H9 (cell line): ENCODE measurements at regions not wholly inside any gene's neighbourhood (a gene's known extent, or its start where the extent isn't known, plus 50 kb on each side); places are given as distances from the start of the nearest gene placed in this dataset.

ENCODE experiments used
- DNase-seq: peaks from one replicate; pipeline ENCODE4 v3.0.0-alpha.2; 2017
- H2AFZ ChIP-seq: one replicate; pipeline ENCODE4 v1.6.1; 2013; ENCODE audit warnings: mild to moderate bottlenecking, low read length, control low read depth, moderate library complexity
- H2AK5ac ChIP-seq: 2 replicates; pipeline ENCODE4 v1.6.1; 2013; ENCODE audit warnings: low read length, control low read depth, mixed read lengths; ENCODE audit not compliant: insufficient read length
- H2BK120ac ChIP-seq: one replicate; pipeline ENCODE4 v1.6.1; 2013; ENCODE audit warnings: low read depth, mild to moderate bottlenecking, low read length, control low read depth, inconsistent platforms; ENCODE audit not compliant: poor library complexity, severe bottlenecking
- H2BK12ac ChIP-seq: 2 replicates; pipeline ENCODE4 v1.6.1; 2013; ENCODE audit warnings: low read length, control low read depth, mixed read lengths, low read depth; ENCODE audit not compliant: insufficient read length
- H2BK15ac ChIP-seq: 2 replicates; pipeline ENCODE4 v1.6.1; 2013; ENCODE audit warnings: low read depth, low read length, control low read depth
- H2BK20ac ChIP-seq: one replicate; pipeline ENCODE4 v1.6.1; 2013; ENCODE audit warnings: low read depth, mild to moderate bottlenecking, low read length, control low read depth, inconsistent platforms; ENCODE audit not compliant: poor library complexity, severe bottlenecking
- H2BK5ac ChIP-seq: 2 replicates; pipeline ENCODE4 v1.6.1; 2013; ENCODE audit warnings: low read length, control low read depth, mixed read lengths; ENCODE audit not compliant: insufficient read length
- H3K14ac ChIP-seq: 2 replicates; pipeline ENCODE4 v1.6.1; 2013; ENCODE audit warnings: low read length, control low read depth; ENCODE audit not compliant: insufficient read depth
- H3K18ac ChIP-seq: 2 replicates; pipeline ENCODE4 v1.6.1; 2013; ENCODE audit warnings: low read depth, mild to moderate bottlenecking, mixed read lengths, low read length, control low read depth; ENCODE audit not compliant: insufficient read length
- H3K23ac ChIP-seq: 2 replicates; pipeline ENCODE4 v1.6.1; 2013; ENCODE audit warnings: low read length, control low read depth, mixed read lengths, low read depth; ENCODE audit not compliant: insufficient read length
- H3K23me2 ChIP-seq: 2 replicates; pipeline ENCODE4 v1.6.1; 2013; ENCODE audit warnings: low read depth, mild to moderate bottlenecking, mixed read lengths, low read length, control low read depth; ENCODE audit not compliant: insufficient read length, poor library complexity, severe bottlenecking
- H3K27ac ChIP-seq: 2 replicates; pipeline ENCODE4 v1.5.1; 2013; ENCODE audit warnings: low read length, control low read depth, mixed read lengths, low read depth; ENCODE audit not compliant: insufficient read length
- H3K27me3 ChIP-seq: 2 replicates; pipeline ENCODE4 v1.6.1; 2013; ENCODE audit warnings: low read length, control low read depth, inconsistent platforms; ENCODE audit not compliant: insufficient read depth
- H3K4ac ChIP-seq: 2 replicates; pipeline ENCODE4 v1.6.1; 2013; ENCODE audit warnings: low read depth, mild to moderate bottlenecking, control low read depth, inconsistent platforms, low read length, moderate library complexity
- H3K4me1 ChIP-seq: 2 replicates; pipeline ENCODE4 v1.6.1; 2013; ENCODE audit warnings: low read length, control low read depth, inconsistent platforms; ENCODE audit not compliant: insufficient read depth
- H3K4me2 ChIP-seq: 2 replicates; pipeline ENCODE4 v1.6.1; 2013; ENCODE audit warnings: low read length, control low read depth, mixed read lengths; ENCODE audit not compliant: insufficient read length, insufficient read depth
- H3K56ac ChIP-seq: 2 replicates; pipeline ENCODE4 v1.6.1; 2013; ENCODE audit warnings: low read depth, mild to moderate bottlenecking, mixed read lengths, low read length, control low read depth; ENCODE audit not compliant: insufficient read length
- H3K79me1 ChIP-seq: 2 replicates; pipeline ENCODE4 v1.6.1; 2013; ENCODE audit warnings: low read depth, mild to moderate bottlenecking, moderate library complexity, low read length, control low read depth, inconsistent platforms; ENCODE audit not compliant: insufficient read depth, poor library complexity, severe bottlenecking
- H3K79me2 ChIP-seq: 2 replicates; pipeline ENCODE4 v1.6.1; 2013; ENCODE audit warnings: low read length, control low read depth, inconsistent platforms; ENCODE audit not compliant: insufficient read depth
- H3K9ac ChIP-seq: 2 replicates; pipeline ENCODE4 v1.6.1; 2013; ENCODE audit warnings: low read length, control low read depth, mixed read lengths; ENCODE audit not compliant: insufficient read length; ENCODE audit errors: extremely low read depth
- H3K9me3 ChIP-seq: one replicate; pipeline ENCODE4 v1.6.1; 2013; ENCODE audit warnings: low read depth, low read length, inconsistent platforms; ENCODE audit not compliant: control insufficient read depth
- H3T11ph ChIP-seq: one replicate; pipeline ENCODE4 v1.6.1; 2013; ENCODE audit warnings: mild to moderate bottlenecking, low read length, control low read depth, inconsistent platforms
- H4K20me1 ChIP-seq: one replicate; pipeline ENCODE4 v1.6.1; 2013; ENCODE audit not compliant: control insufficient read depth, insufficient read length, insufficient read depth
- H4K5ac ChIP-seq: 2 replicates; pipeline ENCODE4 v1.6.1; 2013; ENCODE audit warnings: low read depth, mild to moderate bottlenecking, mixed read lengths, low read length, control low read depth; ENCODE audit not compliant: insufficient read length
- H4K8ac ChIP-seq: replicated peaks from 2 replicates; pipeline ENCODE4 v1.6.1; 2013; ENCODE audit warnings: low read length, control low read depth, mixed read lengths, low read depth; ENCODE audit not compliant: insufficient read length
- H4K91ac ChIP-seq: 2 replicates; pipeline ENCODE4 v1.6.1; 2013; ENCODE audit warnings: low read depth, mild to moderate bottlenecking, moderate library complexity, mixed read lengths, low read length, control low read depth; ENCODE audit not compliant: insufficient read length
- H3K27ac Mint-ChIP-seq, 3 experiments: 2 replicates in 2 of 3; 3 replicates in 1 of 3; pipeline ENCODE4 v1.8.0; 2020 to 2021; ENCODE audit warnings: mixed read lengths in 3 of 3, mild to moderate bottlenecking in 1 of 3, moderate library complexity in 1 of 3
- H3K27me3 Mint-ChIP-seq: 2 replicates; pipeline ENCODE4 v1.8.0; 2021; ENCODE audit warnings: low read depth, mild to moderate bottlenecking, moderate library complexity, mixed read lengths
- H3K36me3 Mint-ChIP-seq, 3 experiments: 2 replicates in 2 of 3; 3 replicates in 1 of 3; pipeline ENCODE4 v1.8.0; 2020 to 2021; ENCODE audit warnings: low read depth in 3 of 3, mixed read lengths in 3 of 3; ENCODE audit not compliant: insufficient read depth in 1 of 3
- H3K4me1 Mint-ChIP-seq, 2 experiments: 2 replicates each; pipeline ENCODE4 v1.8.0; 2020; ENCODE audit warnings: mixed read lengths in 2 of 2
- H3K4me3 Mint-ChIP-seq, 2 experiments: 2 replicates in 1 of 2; 3 replicates in 1 of 2; pipeline ENCODE4 v1.8.0; 2020 to 2021; ENCODE audit warnings: mild to moderate bottlenecking in 2 of 2, mixed read lengths in 2 of 2, moderate library complexity in 1 of 2
- H3K9me3 Mint-ChIP-seq, 2 experiments: 2 replicates in 1 of 2; 3 replicates in 1 of 2; pipeline ENCODE4 v1.8.0; 2020; ENCODE audit warnings: mild to moderate bottlenecking in 2 of 2, mixed read lengths in 2 of 2, moderate library complexity in 1 of 2
- WGBS: extraction: QIAGEN DNeasy Blood & Tissue Kit; methylation state at CpG from one replicate; pipeline ENCODE4 v1.1.7; 2013; ENCODE audit warnings: missing lambda C conversion rate, low lambda C conversion rate, mixed read lengths; ENCODE audit not compliant: insufficient read length; ENCODE audit errors: extremely low coverage; 5-methylcytosine and 5-hydroxymethylcytosine counted together
- TF ChIP-seq, protein P1 (sequence below): fragments of 200-600 bp; sonication (generic); conservative IDR thresholded peaks from 3 replicates; pipeline ENCODE4 v1.8.0; 2021; ENCODE audit warnings: antibody characterized with exemption, mild to moderate bottlenecking

GRCh38 chr3:106528932-106529331, 660.1 kb upstream of the CBLB start:
- no peak overlapping the region for H2BK120ac ChIP-seq
- H3K79me2 ChIP-seq, result no peaks in the 10 kb centered on the region
- no peak overlapping the region for H4K91ac ChIP-seq
- no peaks in the 10 kb centered on the region for H3K27me3 ChIP-seq
- no peak overlapping the region for H4K5ac ChIP-seq
- Mint-ChIP-seq H3K4me3 (no peak overlapping the region), H3K9me3 (peaks cover 29 to 45% of the 10 kb centered on the region in 2 experiments), H3K27ac (no peak overlapping the region), H3K36me3 (peaks cover 22 to 47% (median 32%) of the 10 kb centered on the region in 3 experiments), H3K4me1 (peaks cover 3 to 7% of the 10 kb centered on the region in 2 experiments; a peak in 2 of 4 replicates), H3K27me3 (no peaks in the 10 kb centered on the region)
- H3K56ac ChIP-seq, result no peak overlapping the region
- no peaks in the 10 kb centered on the region for H3K23me2 ChIP-seq
- H4K20me1 ChIP-seq, result no peaks in the 10 kb centered on the region
- H2BK12ac ChIP-seq, result no peak overlapping the region
- TF ChIP-seq, protein P1, sequence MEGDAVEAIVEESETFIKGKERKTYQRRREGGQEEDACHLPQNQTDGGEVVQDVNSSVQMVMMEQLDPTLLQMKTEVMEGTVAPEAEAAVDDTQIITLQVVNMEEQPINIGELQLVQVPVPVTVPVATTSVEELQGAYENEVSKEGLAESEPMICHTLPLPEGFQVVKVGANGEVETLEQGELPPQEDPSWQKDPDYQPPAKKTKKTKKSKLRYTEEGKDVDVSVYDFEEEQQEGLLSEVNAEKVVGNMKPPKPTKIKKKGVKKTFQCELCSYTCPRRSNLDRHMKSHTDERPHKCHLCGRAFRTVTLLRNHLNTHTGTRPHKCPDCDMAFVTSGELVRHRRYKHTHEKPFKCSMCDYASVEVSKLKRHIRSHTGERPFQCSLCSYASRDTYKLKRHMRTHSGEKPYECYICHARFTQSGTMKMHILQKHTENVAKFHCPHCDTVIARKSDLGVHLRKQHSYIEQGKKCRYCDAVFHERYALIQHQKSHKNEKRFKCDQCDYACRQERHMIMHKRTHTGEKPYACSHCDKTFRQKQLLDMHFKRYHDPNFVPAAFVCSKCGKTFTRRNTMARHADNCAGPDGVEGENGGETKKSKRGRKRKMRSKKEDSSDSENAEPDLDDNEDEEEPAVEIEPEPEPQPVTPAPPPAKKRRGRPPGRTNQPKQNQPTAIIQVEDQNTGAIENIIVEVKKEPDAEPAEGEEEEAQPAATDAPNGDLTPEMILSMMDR, result no peak
- H3K9ac ChIP-seq, result no peak overlapping the region
- no peaks in the 10 kb centered on the region for H3K4me1 ChIP-seq
- no peak overlapping the region for H3K23ac ChIP-seq
- H3K4ac ChIP-seq, result no peak overlapping the region
- WGBS, result no CpG with 5 or more reads among the region's 4 CpGs
- H3K9me3 ChIP-seq, result no peaks in the 10 kb centered on the region
- H3K79me1 ChIP-seq, result no peaks in the 10 kb centered on the region
- H3T11ph ChIP-seq, result no peak overlapping the region
- no peak overlapping the region for H3K4me2 ChIP-seq
- H4K8ac ChIP-seq, result no peak overlapping the region
- no peak overlapping the region for H2BK20ac ChIP-seq
- DNase-seq, result no peak
- H3K27ac ChIP-seq, result no peak overlapping the region
- no peak overlapping the region for H3K14ac ChIP-seq
- H3K18ac ChIP-seq, result no peak overlapping the region
- H2BK15ac ChIP-seq, result no peak overlapping the region
- no peak overlapping the region for H2AFZ ChIP-seq
- H2AK5ac ChIP-seq, result no peak overlapping the region
- H2BK5ac ChIP-seq, result no peak overlapping the region
